ENCODE measurements at regions not wholly inside any gene's neighbourhood (a gene's known extent, or its start where the extent isn't known, plus 50 kb on each side); places are given as distances from the start of the nearest gene placed in this dataset.

DNA sequence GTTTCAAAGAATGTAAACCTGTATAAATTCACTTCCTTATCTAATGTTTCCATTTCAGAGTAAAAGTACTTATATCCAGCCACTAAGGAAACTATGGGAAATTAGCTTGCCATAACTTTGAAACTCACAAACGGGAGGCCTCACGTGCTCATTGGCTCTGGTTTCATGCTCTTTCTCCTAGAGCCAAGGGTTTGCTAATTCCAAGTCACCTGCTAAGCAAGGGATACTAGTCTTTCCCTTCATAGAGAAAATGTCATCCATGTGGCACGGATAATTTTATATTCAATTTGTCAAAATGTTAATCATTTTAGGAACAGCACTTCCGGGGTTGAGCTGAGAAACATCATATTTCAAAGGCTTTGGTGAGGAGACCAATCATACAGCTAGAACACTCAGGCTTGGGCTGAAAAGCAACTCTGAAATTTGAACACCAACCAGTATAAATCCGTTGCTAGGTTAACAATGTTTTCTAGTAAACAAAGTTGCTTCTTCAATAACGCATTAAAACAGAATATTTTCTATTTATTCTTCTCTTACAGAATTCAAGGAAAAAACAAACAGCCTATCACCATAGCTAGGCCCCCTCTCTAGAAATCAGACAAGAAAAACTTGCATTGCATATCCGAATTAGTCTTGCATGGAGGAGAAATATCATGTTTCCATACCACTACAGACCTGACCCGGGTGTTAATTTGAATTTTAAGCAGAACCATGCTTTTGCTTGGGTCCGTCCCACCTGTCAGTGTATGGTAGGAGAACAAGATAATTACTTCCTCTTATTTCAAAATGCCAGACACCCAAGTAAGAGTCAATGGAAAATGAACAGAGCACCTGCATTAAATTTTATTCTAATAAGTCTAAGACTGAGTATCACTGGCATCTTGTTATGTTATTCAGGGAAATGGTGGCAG, 196.1 kb upstream of the ESRRG start:
- Mint-ChIP-seq H3K27me3 (no peaks in the 10 kb centered on the region), H3K36me3 (ENCODE audit: low read depth) (no peaks in the 10 kb centered on the region), H3K4me3 (no peak overlapping the region), H3K27ac (no peak overlapping the region), H3K4me1 (no peaks in the 10 kb centered on the region), H3K9me3 (peaks cover 2% of the 10 kb centered on the region)
- no peak for DNase-seq
- POLR2A ChIA-PET, result no interaction called here
- CTCF ChIA-PET, result no interaction called here

DNA sequence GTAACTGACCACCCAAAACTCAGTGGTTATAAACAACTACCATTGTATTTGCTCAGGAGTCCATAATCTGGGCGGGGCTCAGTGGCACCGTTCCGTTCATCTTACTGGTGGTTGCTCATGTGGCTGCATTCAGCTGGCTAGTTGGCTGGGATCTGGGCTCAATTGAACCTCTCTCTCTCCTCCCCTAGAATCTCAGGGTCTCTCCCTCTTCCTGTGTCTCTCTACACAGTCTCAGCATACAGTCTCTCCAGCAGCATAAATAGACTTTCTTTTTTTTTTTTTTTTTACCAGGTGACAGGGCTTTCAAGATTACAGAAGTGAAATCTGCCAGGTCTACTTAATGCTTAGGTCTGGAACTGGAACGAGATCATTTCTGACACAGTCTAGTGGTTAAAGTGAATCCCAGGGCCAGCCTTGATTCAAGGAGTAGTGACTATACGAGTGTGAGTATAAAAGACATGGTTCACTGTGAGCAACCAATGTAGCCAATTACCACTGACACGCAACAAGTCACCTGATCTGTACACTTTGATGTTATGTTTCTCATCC, 193.7 kb upstream of the ESRRG start:
- no peaks in the 10 kb centered on the region for H3K36me3 Mint-ChIP-seq (ENCODE audit: low read depth)
- H3K4me3 Mint-ChIP-seq, result no peak overlapping the region
- H3K9me3 Mint-ChIP-seq, result no peaks in the 10 kb centered on the region
- no peak overlapping the region for H3K27ac Mint-ChIP-seq
- ChIA-PET POLR2A (no interaction called here), CTCF (no interaction called here)
- no peak for DNase-seq
- H3K27me3 Mint-ChIP-seq, result no peaks in the 10 kb centered on the region
- no peaks in the 10 kb centered on the region for H3K4me1 Mint-ChIP-seq

DNA sequence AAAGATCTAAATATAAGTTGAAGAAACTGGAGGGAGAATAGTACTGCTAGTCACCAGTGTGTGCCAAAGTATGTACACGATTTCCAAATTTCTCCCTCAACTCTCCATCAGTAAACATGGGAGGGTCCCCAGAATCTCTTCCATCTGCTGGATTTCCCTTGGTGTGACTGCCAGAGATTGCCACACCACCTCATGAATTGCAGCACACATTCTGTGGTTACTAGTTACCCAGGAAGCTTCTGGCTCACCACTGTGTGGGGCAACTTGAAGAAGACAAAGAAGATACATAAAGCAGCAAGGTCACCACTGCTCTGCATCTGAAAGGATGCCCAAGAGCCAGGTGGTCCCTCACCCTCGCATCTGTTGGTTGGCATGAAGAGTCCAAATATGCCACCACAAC, 191.7 kb upstream of the ESRRG start:
- Mint-ChIP-seq H3K4me3 (no peak overlapping the region), H3K27ac (no peak overlapping the region), H3K9me3 (no peaks in the 10 kb centered on the region), H3K4me1 (no peaks in the 10 kb centered on the region), H3K36me3 (ENCODE audit: low read depth) (no peaks in the 10 kb centered on the region), H3K27me3 (no peaks in the 10 kb centered on the region)
- ChIA-PET POLR2A (no interaction called here), CTCF (no interaction called here)
- DNase-seq, result no peak

DNA sequence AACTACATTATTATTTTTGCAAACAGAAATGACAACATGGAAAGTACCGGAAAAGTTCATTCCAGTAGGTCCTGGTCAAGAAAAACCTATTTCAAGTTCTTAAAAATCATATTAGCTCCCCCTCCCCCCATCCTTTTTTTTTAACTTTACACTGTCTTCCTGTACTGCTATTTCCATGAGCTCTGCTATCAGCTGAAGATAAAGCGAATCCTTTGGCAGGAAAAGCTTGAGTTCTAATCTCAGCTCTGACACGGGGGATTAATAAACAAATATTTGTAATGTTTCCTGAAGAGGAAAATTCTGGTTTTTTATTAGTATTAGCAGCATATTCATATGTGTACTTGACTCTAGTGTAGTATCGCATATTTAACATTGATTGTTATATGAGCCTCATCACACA, 190.7 kb upstream of the ESRRG start:
- Mint-ChIP-seq H3K4me3 (no peak overlapping the region), H3K4me1 (no peaks in the 10 kb centered on the region), H3K36me3 (ENCODE audit: low read depth) (no peaks in the 10 kb centered on the region), H3K27ac (no peak overlapping the region), H3K9me3 (no peaks in the 10 kb centered on the region), H3K27me3 (no peaks in the 10 kb centered on the region)
- no peak for DNase-seq
- ChIA-PET CTCF (no interaction called here), POLR2A (no interaction called here)

DNA sequence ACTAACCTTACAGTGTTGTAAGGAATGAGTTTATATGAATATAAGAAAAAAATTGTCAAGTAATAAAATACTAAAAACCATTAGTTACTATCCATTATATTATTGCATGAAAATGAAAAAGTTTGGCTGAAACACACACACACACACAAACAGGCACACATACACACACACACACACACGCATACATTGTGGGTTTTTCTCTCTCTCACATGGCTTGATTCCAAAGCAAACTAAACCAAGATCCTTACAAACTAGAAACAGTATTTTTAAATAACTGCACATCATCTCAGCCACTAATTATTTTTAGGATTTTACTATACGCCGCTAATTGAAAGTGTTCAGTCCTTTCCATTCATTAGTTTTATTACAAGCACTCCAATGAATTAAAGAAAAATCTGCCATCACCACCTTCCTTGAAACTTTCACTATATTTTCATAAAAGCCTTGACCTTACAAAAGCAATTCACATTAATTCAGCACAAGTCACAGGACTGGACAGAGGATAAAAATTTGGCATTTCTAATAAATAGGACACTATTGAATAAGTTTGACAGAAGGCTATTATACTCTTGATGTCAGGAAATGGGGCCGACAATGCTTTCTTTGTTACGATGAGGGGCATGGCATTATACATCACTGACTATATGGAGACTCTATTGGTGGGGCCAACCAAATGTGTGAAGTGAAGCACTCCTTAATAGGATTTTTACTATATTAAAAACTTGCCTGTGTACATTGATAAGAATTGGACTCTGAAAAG, 187.0 kb upstream of the ESRRG start:
- ChIA-PET POLR2A (no interaction called here), CTCF (no interaction called here)

DNA sequence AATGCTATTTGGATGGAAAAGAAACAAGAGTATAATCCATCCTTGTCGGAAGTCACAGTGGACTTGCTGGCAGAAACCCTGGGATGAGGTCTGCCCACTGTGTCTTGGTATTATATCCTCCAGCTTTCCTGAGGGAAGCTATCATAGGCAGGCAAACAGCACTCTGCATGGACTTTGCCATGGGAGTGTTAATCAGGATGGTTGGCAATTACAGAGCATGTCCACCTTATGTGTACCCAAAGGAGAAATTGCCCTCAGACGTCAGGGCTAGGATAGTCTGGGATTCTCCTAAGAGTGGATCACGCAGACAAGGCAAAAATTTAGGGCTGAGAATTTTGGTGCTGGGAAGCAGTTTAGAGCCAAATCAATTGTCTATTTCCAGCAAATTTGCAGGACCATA, 184.9 kb upstream of the ESRRG start:
- Mint-ChIP-seq H3K4me3 (no peak overlapping the region), H3K4me1 (no peaks in the 10 kb centered on the region), H3K36me3 (ENCODE audit: low read depth) (no peaks in the 10 kb centered on the region), H3K9me3 (peaks cover 3% of the 10 kb centered on the region), H3K27me3 (no peaks in the 10 kb centered on the region), H3K27ac (no peak overlapping the region)
- ChIA-PET CTCF (no interaction called here), POLR2A (no interaction called here)
- no peak for DNase-seq

More for the DNA sequence above, 187.0 kb upstream of the ESRRG start:
- H3K4me3 Mint-ChIP-seq, result no peak overlapping the region
- H3K27me3 Mint-ChIP-seq, result no peaks in the 10 kb centered on the region
- no peaks in the 10 kb centered on the region for H3K36me3 Mint-ChIP-seq (ENCODE audit: low read depth)
- no peaks in the 10 kb centered on the region for H3K9me3 Mint-ChIP-seq
- DNase-seq, result no peak
- H3K27ac Mint-ChIP-seq, result no peak overlapping the region
- no peaks in the 10 kb centered on the region for H3K4me1 Mint-ChIP-seq

DNA sequence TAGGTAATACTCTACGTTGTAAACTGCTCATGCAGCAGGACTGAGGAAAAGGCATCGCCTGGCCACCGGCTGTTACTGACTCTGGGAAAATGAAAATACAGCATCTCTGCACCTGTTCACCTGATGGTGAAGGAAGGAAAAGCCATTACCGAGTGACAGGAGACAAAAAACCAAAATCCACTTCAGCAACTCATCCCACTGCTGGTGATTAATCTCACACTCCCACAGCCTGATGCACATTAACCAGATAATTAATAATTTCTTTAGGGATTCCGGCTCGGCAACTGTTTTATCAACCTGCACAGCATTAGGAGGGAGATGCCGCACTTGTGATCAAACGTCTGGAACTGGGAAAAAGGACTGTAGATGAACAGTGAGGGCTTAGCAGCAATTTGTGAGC, 183.9 kb upstream of the ESRRG start:
- POLR2A ChIA-PET, result no interaction called here
- CTCF ChIA-PET, result no interaction called here
- no peak overlapping the region for H3K27ac Mint-ChIP-seq
- H3K9me3 Mint-ChIP-seq, result peaks cover 5% of the 10 kb centered on the region
- H3K4me1 Mint-ChIP-seq, result no peaks in the 10 kb centered on the region
- DNase-seq, result no peak
- H3K36me3 Mint-ChIP-seq (ENCODE audit: low read depth), result no peaks in the 10 kb centered on the region
- no peaks in the 10 kb centered on the region for H3K27me3 Mint-ChIP-seq
- no peak overlapping the region for H3K4me3 Mint-ChIP-seq

DNA sequence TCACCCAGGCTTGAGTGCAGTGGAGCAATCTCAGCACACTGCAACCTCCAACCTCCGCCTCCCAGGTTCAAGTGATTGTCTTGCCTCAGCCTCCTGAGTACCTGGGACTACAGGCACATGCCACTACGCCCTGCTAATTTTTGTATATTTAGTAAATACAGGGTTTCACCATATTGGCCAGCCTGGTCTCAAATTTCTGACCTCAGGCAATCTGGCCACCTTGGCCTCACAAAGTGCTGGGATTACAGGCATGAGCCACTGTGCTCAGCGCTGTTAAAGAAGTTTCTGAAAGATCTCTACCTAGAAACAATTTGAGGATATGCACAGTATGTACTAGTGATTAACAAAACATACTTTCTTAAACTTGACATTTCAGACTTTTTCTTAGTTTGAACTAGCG, 182.6 kb upstream of the ESRRG start:
- Mint-ChIP-seq H3K27ac (no peak overlapping the region), H3K9me3 (peaks cover 5% of the 10 kb centered on the region), H3K4me1 (no peaks in the 10 kb centered on the region), H3K36me3 (ENCODE audit: low read depth) (no peaks in the 10 kb centered on the region), H3K4me3 (no peak overlapping the region), H3K27me3 (no peaks in the 10 kb centered on the region)
- POLR2A ChIA-PET, result no interaction called here
- CTCF ChIA-PET, result no interaction called here
- no peak for DNase-seq

DNA sequence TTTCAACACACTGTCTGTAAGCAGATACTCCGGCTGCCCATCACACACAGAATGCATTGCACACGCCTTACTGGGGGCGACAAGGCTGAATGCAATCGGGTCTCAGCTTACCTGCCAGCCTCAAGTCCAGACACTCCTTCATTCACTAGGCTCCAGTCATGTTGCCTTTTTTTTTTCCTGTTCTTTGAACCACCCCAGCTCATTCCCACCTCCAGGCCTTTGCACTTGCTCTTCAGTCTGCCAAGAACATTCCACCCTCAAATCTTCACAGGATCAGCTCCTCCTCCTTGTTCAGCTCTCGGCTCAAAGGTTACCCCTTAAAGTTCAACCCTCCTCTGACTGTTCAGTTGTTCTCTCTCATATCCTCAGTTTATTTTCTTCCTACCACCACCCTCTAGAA, 181.9 kb upstream of the ESRRG start:
- CTCF ChIA-PET, result no interaction called here
- no peaks in the 10 kb centered on the region for H3K36me3 Mint-ChIP-seq (ENCODE audit: low read depth)
- POLR2A ChIA-PET, result no interaction called here
- H3K27me3 Mint-ChIP-seq, result no peaks in the 10 kb centered on the region
- peaks cover 5% of the 10 kb centered on the region for H3K9me3 Mint-ChIP-seq
- DNase-seq, result no peak
- H3K27ac Mint-ChIP-seq, result no peak overlapping the region
- H3K4me3 Mint-ChIP-seq, result no peak overlapping the region
- H3K4me1 Mint-ChIP-seq, result no peaks in the 10 kb centered on the region

DNA sequence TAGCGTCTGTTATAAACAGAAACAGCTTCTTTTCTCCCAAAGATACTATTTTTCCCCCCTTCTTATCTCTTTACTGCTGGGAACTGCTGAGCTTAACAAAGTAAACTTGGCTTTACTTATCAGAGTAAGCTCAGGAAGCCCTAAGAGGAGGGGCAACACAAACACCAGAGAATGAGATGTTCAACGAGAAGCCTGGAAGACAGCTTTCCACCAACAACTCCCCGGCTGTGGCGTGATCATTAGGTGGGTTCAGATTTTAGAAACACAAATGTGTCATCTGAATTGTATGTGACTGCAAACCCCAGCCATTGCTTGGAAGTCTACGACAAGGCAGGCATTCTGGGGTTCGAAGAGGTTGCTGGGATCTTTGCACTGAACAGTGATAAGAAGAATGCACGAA, 181.2 kb upstream of the ESRRG start:
- H3K4me1 Mint-ChIP-seq, result no peaks in the 10 kb centered on the region
- no peaks in the 10 kb centered on the region for H3K27me3 Mint-ChIP-seq
- no peak for DNase-seq
- POLR2A ChIA-PET, result no interaction called here
- CTCF ChIA-PET, result no interaction called here
- no peak overlapping the region for H3K27ac Mint-ChIP-seq
- H3K36me3 Mint-ChIP-seq (ENCODE audit: low read depth), result no peaks in the 10 kb centered on the region
- no peak overlapping the region for H3K4me3 Mint-ChIP-seq
- H3K9me3 Mint-ChIP-seq, result peaks cover 5% of the 10 kb centered on the region

DNA sequence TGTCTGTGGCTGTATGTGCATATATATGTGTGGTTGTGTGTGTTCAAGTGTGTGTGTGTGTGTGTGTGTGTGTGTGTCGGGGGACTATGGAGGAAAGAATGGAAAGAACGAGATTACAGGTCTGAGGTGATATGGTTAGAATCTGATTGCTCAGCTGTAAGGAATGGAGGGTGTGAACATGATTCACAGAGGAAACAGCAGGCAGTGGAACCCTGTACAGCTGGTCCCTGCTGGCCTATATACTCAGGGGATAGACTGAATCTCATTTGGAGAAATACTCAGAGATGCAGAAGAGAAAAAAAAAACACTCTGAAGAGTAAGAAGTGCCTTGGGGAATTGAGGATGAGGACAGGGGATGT, 180.1 kb upstream of the ESRRG start:
- CTCF ChIA-PET, result no interaction called here
- Mint-ChIP-seq H3K4me1 (no peaks in the 10 kb centered on the region), H3K4me3 (no peak overlapping the region), H3K9me3 (peaks cover 5% of the 10 kb centered on the region), H3K27ac (no peak overlapping the region), H3K36me3 (ENCODE audit: low read depth) (no peaks in the 10 kb centered on the region), H3K27me3 (no peaks in the 10 kb centered on the region)
- DNase-seq, result no peak
- POLR2A ChIA-PET, result no interaction called here

DNA sequence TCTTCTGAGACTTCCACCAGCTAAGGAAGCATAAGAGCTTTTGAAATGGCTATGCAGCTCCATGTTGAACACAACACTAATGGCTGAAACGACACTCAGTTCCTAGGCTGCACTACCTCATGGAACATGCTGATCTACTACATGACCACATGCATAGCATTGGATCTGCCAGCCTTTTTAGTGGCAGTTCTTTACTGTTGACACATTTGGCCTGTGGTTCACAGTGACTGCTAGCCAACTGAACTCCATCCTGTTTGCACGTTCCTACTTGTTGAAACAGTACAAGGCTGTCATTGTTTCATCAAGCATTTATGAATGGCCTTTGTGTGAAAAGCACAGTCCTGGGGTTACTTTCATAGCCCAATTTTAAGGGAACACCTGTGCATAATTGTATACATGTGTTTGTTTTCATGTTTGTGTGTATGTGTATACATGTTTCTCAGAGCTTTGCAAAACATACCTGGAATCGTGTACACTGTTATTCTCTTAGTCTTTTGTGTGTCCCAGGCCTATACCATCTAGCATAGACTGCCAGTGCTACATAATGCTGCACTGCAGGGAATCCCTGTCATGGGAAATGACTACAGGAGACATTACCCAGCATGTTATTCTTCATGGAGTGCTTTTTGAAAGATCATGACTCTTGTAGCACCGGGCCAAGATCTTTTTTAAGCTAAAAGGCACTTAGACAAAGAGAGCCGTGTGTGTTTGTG, 179.6 kb upstream of the ESRRG start:
- DNase-seq, result no peak
- Mint-ChIP-seq H3K9me3 (peaks cover 5% of the 10 kb centered on the region), H3K27ac (no peak overlapping the region), H3K36me3 (ENCODE audit: low read depth) (no peaks in the 10 kb centered on the region), H3K4me1 (no peaks in the 10 kb centered on the region), H3K27me3 (no peaks in the 10 kb centered on the region), H3K4me3 (no peak overlapping the region)
- POLR2A ChIA-PET, result no interaction called here
- CTCF ChIA-PET, result no interaction called here

DNA sequence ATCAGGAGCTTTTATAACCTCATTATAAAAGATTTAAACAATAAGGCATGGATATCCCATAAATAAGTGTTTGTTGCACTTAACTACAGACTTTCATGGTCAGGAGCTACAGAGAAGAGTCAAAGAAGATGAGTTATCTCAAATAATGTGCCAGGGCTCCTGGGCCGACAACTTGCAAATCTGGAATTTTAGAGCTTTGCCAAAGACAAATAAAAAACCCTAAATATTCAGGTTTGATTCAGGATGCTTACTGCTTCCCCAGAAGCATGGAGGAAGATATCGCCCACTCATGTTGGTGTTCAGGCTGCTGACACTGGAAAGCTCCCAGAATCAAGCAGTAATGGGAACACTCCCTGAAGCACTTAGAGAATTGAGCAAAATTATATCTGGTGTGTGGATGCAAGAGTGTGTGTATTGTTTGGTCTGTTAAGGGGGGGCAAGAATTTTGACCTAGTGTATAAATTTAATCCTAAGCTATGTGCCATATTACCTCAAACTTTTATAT, 176.9 kb upstream of the ESRRG start:
- Mint-ChIP-seq H3K4me1 (no peaks in the 10 kb centered on the region), H3K4me3 (no peak overlapping the region), H3K27me3 (no peaks in the 10 kb centered on the region), H3K36me3 (ENCODE audit: low read depth) (no peaks in the 10 kb centered on the region), H3K27ac (no peak overlapping the region), H3K9me3 (peaks cover 5% of the 10 kb centered on the region)
- ChIA-PET CTCF (no interaction called here), POLR2A (no interaction called here)
- DNase-seq, result no peak
